OCI-LY7 (cell line): ENCODE measurements at regions not wholly inside any gene's neighbourhood (a gene's known extent, or its start where the extent isn't known, plus 50 kb on each side); places are given as distances from the start of the nearest gene placed in this dataset.

Experiments
- BruUV-seq: library from RNA; stranded (reverse); fragments of 400-500 nt; replicated peaks from 2 replicates; lab custom pipeline; 2021; lab: Mats Ljungman, UMichigan
- CTCF ChIA-PET: fragments of 300-600 bp; sonication (Branson Sonifier 250); formaldehyde crosslinking; loops from one replicate; lab custom pipeline; 2022; ENCODE audit warnings: antibody characterized with exemption; ENCODE audit not compliant: unreplicated experiment; lab: Charles Lee
- POLR2A ChIA-PET: fragments of 300-600 bp; sonication (Branson Sonifier 250); formaldehyde crosslinking; loops from one replicate; lab custom pipeline; 2022; ENCODE audit warnings: antibody characterized with exemption; lab: Charles Lee
- DNase-seq: peaks from one replicate; pipeline ENCODE4 v3.0.0-alpha.2; 2015; ENCODE audit warnings: low spot score
- H2AFZ ChIP-seq: fragments of 200-600 bp; sonication (generic), shearing (Covaris generic); 2 replicates; pipeline ENCODE4 v1.6.1; 2014; ENCODE audit warnings: mild to moderate bottlenecking, antibody characterized with exemption, low read length, moderate library complexity
- H3K27ac ChIP-seq: fragments of 200-600 bp; sonication (generic); 2 replicates; pipeline ENCODE4 v1.5.1; 2014; ENCODE audit warnings: mixed run types, low read depth, mild to moderate bottlenecking, moderate library complexity, low read length, inconsistent platforms; ENCODE audit not compliant: poor library complexity, severe bottlenecking
- H3K36me3 ChIP-seq: fragments of 200-600 bp; sonication (generic); 2 replicates; pipeline ENCODE4 v1.6.1; 2014; ENCODE audit warnings: mild to moderate bottlenecking, antibody characterized with exemption, low read length, moderate library complexity, mixed read lengths; ENCODE audit not compliant: insufficient read depth
- H3K4me1 ChIP-seq: fragments of 200-600 bp; sonication (generic); 2 replicates; pipeline ENCODE4 v1.5.1; 2014; ENCODE audit warnings: mild to moderate bottlenecking, low read length; ENCODE audit not compliant: insufficient read depth, poor library complexity, severe bottlenecking
- H3K4me2 ChIP-seq: fragments of 200-600 bp; sonication (generic); 2 replicates; pipeline ENCODE4 v1.6.1; 2014; ENCODE audit warnings: mild to moderate bottlenecking, low read length
- H3K4me3 ChIP-seq: fragments of 200-600 bp; sonication (generic); 2 replicates; pipeline ENCODE4 v1.5.1; 2014; ENCODE audit warnings: mild to moderate bottlenecking, low read depth, low read length; ENCODE audit not compliant: poor library complexity, severe bottlenecking
- H3K79me2 ChIP-seq: fragments of 200-600 bp; sonication (generic); 2 replicates; pipeline ENCODE4 v1.6.1; 2016; ENCODE audit warnings: low read depth, mild to moderate bottlenecking, low read length, moderate library complexity, mixed read lengths; ENCODE audit not compliant: insufficient read depth
- H3K9me2 ChIP-seq: fragments of 200-600 bp; sonication (generic); 2 replicates; pipeline ENCODE4 v1.6.1; 2016; ENCODE audit warnings: mild to moderate bottlenecking, low read length, mixed read lengths; ENCODE audit not compliant: insufficient read depth
- H3K9me3 ChIP-seq: fragments of 200-600 bp; sonication (generic); 2 replicates; pipeline ENCODE4 v1.6.1; 2014; ENCODE audit warnings: mild to moderate bottlenecking, mixed run types, low read length, mixed read lengths
- H4K20me1 ChIP-seq: fragments of 200-600 bp; sonication (generic); 2 replicates; pipeline ENCODE4 v1.6.1; 2014; ENCODE audit warnings: mild to moderate bottlenecking, antibody characterized with exemption, low read length, moderate library complexity, mixed read lengths; ENCODE audit not compliant: insufficient read depth
- CTCF ChIP-seq: fragments of 200-600 bp; sonication (generic); conservative IDR thresholded peaks from 2 replicates; pipeline ENCODE4 v1.5.1; 2014; ENCODE audit warnings: mild to moderate bottlenecking, antibody characterized with exemption, low read length, moderate library complexity, mixed read lengths
- EZH2phosphoT487 ChIP-seq: fragments of 200-600 bp; sonication (generic); IDR thresholded peaks from 2 replicates; pipeline ENCODE4 v1.6.1; 2018; ENCODE audit warnings: low read depth, borderline replicate concordance, mild to moderate bottlenecking, mixed run types, antibody characterized with exemption, low read length, moderate library complexity, mixed read lengths
- intact Hi-C: fragments of 100-400 bp; cut with micrococcal nuclease; formaldehyde crosslinking; loops from one replicate; pipeline ENCODE4 v1.10.0; 2022; ENCODE audit not compliant: unreplicated experiment

- Histone ChIP-seq H2AFZ (no peak overlapping the region), H3K79me2 (no peaks in the 10 kb centered on the region), H3K4me2 (no peak overlapping the region), H3K4me3 (no peak overlapping the region), H4K20me1 (no peaks in the 10 kb centered on the region), H3K36me3 (no peaks in the 10 kb centered on the region), H3K27ac (no peak overlapping the region), H3K4me1 (no peaks in the 10 kb centered on the region), H3K9me3 (no peaks in the 10 kb centered on the region), H3K9me2 (no peaks in the 10 kb centered on the region)
- intact Hi-C loops = no loop called here
- CTCF ChIA-PET = no interaction called here
- no peak for TF ChIP-seq CTCF
- TF ChIP-seq EZH2phosphoT487 = no peak
- BruUV-seq = no TSS peak
- no peak for DNase-seq
- POLR2A ChIA-PET = no interaction called here
Measured at GRCh38 chr13:74646091-74646490, 511.9 kb upstream of the KLF12 start.

- intact Hi-C loops = no loop called here
- ChIA-PET POLR2A (no interaction called here), CTCF (no interaction called here)
- Histone ChIP-seq H3K4me2 (no peak overlapping the region), H3K9me2 (no peaks in the 10 kb centered on the region), H4K20me1 (no peaks in the 10 kb centered on the region), H3K9me3 (no peaks in the 10 kb centered on the region), H3K27ac (no peak overlapping the region), H3K4me1 (no peaks in the 10 kb centered on the region), H3K36me3 (no peaks in the 10 kb centered on the region), H3K4me3 (no peak overlapping the region), H3K79me2 (no peaks in the 10 kb centered on the region), H2AFZ (no peak overlapping the region)
- no peak for DNase-seq
- TF ChIP-seq EZH2phosphoT487 (no peak), CTCF (no peak)
- no TSS peak for BruUV-seq
Measured at GRCh38 chr13:74645586-74645985, 511.4 kb upstream of the KLF12 start.

- Histone ChIP-seq H3K4me2 (no peak overlapping the region), H3K9me3 (no peaks in the 10 kb centered on the region), H2AFZ (no peak overlapping the region), H3K4me3 (no peak overlapping the region), H3K36me3 (no peaks in the 10 kb centered on the region), H3K79me2 (no peaks in the 10 kb centered on the region), H3K27ac (no peak overlapping the region), H3K9me2 (no peaks in the 10 kb centered on the region), H4K20me1 (no peaks in the 10 kb centered on the region), H3K4me1 (no peaks in the 10 kb centered on the region)
- ChIA-PET POLR2A (no interaction called here), CTCF (no interaction called here)
- TF ChIP-seq CTCF (no peak), EZH2phosphoT487 (no peak)
- no peak for DNase-seq
- BruUV-seq = no TSS peak
- intact Hi-C loops = no loop called here
Measured at GRCh38 chr13:74644229-74644628, 510.0 kb upstream of the KLF12 start.
